HG03432 (cell line): ENCODE measurements at regions not wholly inside any gene's neighbourhood (a gene's known extent, or its start where the extent isn't known, plus 50 kb on each side); places are given as distances from the start of the nearest gene placed in this dataset.

ENCODE experiments used
- ATAC-seq: cut with Tn5 transposase; IDR thresholded peaks from one replicate; pipeline ENCODE4 v1.9.1; 2021; ENCODE audit warnings: mild to moderate bottlenecking, moderate library complexity; ENCODE audit not compliant: unreplicated experiment

GRCh38 chr10:78426181-78426580, 392.5 kb downstream of the RPS24 start:
- no peak for ATAC-seq

- ATAC-seq = no peak
Measured at GRCh38 chr10:78427497-78428031, 393.9 kb downstream of the RPS24 start.

GRCh38 chr10:78428579-78428978, 394.9 kb downstream of the RPS24 start:
- no peak for ATAC-seq

- no peak for ATAC-seq
Measured at GRCh38 chr10:78429984-78430383, 396.3 kb downstream of the RPS24 start.

- no peak for ATAC-seq
Measured at GRCh38 chr10:78432583-78432982, 398.9 kb downstream of the RPS24 start.

- no peak for ATAC-seq
Measured at GRCh38 chr10:78433076-78433595, 399.5 kb downstream of the RPS24 start.

- no peak for ATAC-seq
Measured at GRCh38 chr10:78433766-78434535, 400.3 kb downstream of the RPS24 start.

GRCh38 chr10:78434886-78435285, 401.2 kb downstream of the RPS24 start:
- ATAC-seq = no peak

GRCh38 chr10:78435484-78436221, 402.0 kb downstream of the RPS24 start:
- ATAC-seq = no peak

GRCh38 chr10:78436222-78436573, 402.5 kb downstream of the RPS24 start:
- ATAC-seq = no peak

GRCh38 chr10:78436706-78437406, 403.2 kb downstream of the RPS24 start:
- ATAC-seq = no peak

GRCh38 chr10:78437407-78437768, 403.7 kb downstream of the RPS24 start:
- ATAC-seq = peak; percentile 65

GRCh38 chr10:78437998-78438906, 404.6 kb downstream of the RPS24 start:
- peak; percentile 76 for ATAC-seq

- no peak for ATAC-seq
Measured at GRCh38 chr10:78438907-78439809, 405.5 kb downstream of the RPS24 start.

- no peak for ATAC-seq
Measured at GRCh38 chr10:78441010-78441409, 407.3 kb downstream of the RPS24 start.

GRCh38 chr10:78441694-78442093, 408.0 kb downstream of the RPS24 start:
- no peak for ATAC-seq

- ATAC-seq = no peak
Measured at GRCh38 chr10:78442836-78443550, 409.3 kb downstream of the RPS24 start.

GRCh38 chr10:78443900-78444571, 410.4 kb downstream of the RPS24 start:
- no peak for ATAC-seq
